ENCODE measurements at regions not wholly inside any gene's neighbourhood (a gene's known extent, or its start where the extent isn't known, plus 50 kb on each side); places are given as distances from the start of the nearest gene placed in this dataset.

DNA sequence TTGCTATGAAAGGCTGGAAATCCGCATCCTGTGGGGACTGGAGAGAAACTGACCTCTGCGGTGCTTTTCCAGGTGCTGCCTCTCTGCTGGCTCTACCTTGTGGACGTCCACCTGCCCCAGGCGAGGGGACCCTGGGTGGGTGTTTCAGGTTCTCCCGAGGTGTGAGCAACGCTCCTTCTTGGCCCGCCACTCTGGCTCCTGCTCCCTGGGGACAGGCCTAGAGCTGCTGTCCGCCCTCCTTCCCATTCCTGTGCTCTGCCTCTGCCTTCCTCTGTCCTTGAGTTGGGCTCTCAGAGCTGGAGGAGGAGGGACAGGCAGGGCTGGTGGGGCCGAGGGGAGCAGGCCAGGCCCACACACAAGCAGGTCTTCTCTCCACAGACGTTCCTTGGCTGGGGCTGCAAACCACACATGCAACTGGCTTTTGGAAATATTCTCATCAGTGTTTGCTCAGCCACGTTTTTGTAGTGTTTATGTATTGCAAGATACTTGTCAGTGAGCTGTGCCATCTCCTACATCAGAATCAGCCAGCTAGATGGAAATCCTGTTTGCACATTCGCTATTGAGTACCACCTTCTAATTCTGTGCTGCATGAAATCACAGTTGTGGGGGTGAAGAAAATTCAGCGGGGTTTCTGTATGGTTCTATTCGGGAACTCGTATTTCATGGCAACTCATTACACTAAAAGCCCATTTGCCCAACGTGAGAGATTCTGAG lies 1115.0 kb downstream of the BRD1 start:
- no peak overlapping the region for H3K4me3 ChIP-seq
- H3K27ac ChIP-seq: no peak overlapping the region
- H3K9me3 ChIP-seq (ENCODE audit: low read depth): no peaks in the 10 kb centered on the region
- H3K36me3 ChIP-seq: no peaks in the 10 kb centered on the region
- no peaks in the 10 kb centered on the region for H3K27me3 ChIP-seq
- H3K4me1 ChIP-seq (ENCODE audit: low read depth): no peaks in the 10 kb centered on the region
- no peak for DNase-seq (ENCODE audit: low read depth in 1 of 2, low spot score in 1 of 2)
- TF ChIP-seq, protein P1, sequence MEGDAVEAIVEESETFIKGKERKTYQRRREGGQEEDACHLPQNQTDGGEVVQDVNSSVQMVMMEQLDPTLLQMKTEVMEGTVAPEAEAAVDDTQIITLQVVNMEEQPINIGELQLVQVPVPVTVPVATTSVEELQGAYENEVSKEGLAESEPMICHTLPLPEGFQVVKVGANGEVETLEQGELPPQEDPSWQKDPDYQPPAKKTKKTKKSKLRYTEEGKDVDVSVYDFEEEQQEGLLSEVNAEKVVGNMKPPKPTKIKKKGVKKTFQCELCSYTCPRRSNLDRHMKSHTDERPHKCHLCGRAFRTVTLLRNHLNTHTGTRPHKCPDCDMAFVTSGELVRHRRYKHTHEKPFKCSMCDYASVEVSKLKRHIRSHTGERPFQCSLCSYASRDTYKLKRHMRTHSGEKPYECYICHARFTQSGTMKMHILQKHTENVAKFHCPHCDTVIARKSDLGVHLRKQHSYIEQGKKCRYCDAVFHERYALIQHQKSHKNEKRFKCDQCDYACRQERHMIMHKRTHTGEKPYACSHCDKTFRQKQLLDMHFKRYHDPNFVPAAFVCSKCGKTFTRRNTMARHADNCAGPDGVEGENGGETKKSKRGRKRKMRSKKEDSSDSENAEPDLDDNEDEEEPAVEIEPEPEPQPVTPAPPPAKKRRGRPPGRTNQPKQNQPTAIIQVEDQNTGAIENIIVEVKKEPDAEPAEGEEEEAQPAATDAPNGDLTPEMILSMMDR (IDR thresholded peaks at IDR 0.05; ENCODE audit: low read depth, low read length): no peak

DNA sequence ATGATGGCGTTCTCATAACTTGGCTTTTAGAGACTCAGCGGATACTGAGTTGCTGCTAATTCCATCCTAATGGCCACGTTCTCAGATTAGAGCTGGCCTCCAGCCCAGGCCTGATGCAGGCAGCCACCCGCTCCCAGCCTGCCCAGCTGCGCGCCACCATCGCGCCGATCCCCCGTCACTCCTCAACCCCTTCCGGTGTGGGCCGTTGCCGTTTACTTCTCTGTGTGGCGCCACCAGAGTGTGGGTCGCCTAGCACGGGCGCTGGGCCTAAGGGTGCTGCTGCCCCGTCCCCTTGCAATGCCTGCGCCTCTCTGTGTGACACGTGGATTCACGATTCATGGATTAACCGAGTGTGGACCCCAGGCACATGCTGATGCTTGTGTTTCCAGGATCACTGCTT lies 1116.0 kb downstream of the BRD1 start:
- Histone ChIP-seq H3K4me1 (ENCODE audit: low read depth) (no peaks in the 10 kb centered on the region), H3K27ac (no peak overlapping the region), H3K9me3 (ENCODE audit: low read depth) (no peaks in the 10 kb centered on the region), H3K27me3 (no peaks in the 10 kb centered on the region), H3K36me3 (no peaks in the 10 kb centered on the region), H3K4me3 (no peak overlapping the region)
- TF ChIP-seq, protein P1 (IDR thresholded peaks at IDR 0.05; ENCODE audit: low read depth, low read length): no peak
- DNase-seq (ENCODE audit: low read depth in 1 of 2, low spot score in 1 of 2): no peak

DNA sequence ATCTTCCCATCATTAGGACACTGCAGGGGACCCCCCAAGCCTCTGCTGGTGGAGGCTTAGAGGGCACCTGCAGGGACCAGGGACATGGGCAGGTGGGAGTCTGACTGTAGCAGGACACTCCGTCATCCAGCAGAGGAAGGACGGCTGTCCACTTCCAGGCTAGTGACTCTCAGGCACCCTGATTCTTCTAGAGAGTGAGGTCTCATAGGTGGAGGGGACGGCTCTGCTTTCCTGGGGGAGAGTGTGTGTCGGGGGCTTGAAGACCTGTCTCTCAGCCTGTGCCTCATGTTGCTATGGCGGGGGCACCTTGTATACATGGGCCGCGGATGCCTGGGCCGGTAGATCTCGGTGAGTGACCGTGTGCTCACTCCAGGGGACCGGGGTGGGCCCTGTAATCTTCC lies 1116.6 kb downstream of the BRD1 start:
- DNase-seq (ENCODE audit: low read depth in 1 of 2, low spot score in 1 of 2): no peak
- no peak overlapping the region for H3K27ac ChIP-seq

DNA sequence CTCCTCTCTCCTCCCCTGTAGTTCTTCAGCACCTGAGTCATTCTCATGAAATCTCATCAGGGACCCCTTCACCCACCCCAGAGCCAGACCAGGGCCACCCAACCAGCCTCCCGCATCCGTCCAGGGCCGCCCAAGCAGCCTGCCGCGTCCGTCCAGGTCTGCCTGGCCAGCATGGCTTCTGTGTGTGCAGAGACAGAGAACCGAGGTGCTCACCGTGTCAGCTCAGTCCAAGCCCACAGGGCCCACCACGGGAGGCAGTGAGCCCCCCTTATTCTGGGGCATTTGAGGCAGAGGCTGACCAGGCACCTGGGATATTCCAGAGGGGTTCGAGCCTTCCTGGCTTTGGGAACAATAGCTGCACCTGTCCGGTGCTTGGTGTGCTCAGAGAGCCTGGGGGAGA lies 1117.3 kb downstream of the BRD1 start:
- H3K9me3 ChIP-seq (ENCODE audit: low read depth): no peaks in the 10 kb centered on the region
- no peak for DNase-seq (ENCODE audit: low read depth in 1 of 2, low spot score in 1 of 2)
- H3K27me3 ChIP-seq: no peaks in the 10 kb centered on the region
- no peak overlapping the region for H3K4me3 ChIP-seq
- TF ChIP-seq, protein P1 (IDR thresholded peaks at IDR 0.05; ENCODE audit: low read depth, low read length): no peak
- H3K4me1 ChIP-seq (ENCODE audit: low read depth): no peaks in the 10 kb centered on the region
- H3K36me3 ChIP-seq: no peaks in the 10 kb centered on the region
- H3K27ac ChIP-seq: no peak overlapping the region

More for the DNA sequence above, 1116.6 kb downstream of the BRD1 start:
- H3K4me1 ChIP-seq (ENCODE audit: low read depth): no peaks in the 10 kb centered on the region
- no peaks in the 10 kb centered on the region for H3K36me3 ChIP-seq
- TF ChIP-seq, protein P1 (IDR thresholded peaks at IDR 0.05; ENCODE audit: low read depth, low read length): no peak
- H3K4me3 ChIP-seq: no peak overlapping the region
- no peaks in the 10 kb centered on the region for H3K9me3 ChIP-seq (ENCODE audit: low read depth)
- H3K27me3 ChIP-seq: no peaks in the 10 kb centered on the region

DNA sequence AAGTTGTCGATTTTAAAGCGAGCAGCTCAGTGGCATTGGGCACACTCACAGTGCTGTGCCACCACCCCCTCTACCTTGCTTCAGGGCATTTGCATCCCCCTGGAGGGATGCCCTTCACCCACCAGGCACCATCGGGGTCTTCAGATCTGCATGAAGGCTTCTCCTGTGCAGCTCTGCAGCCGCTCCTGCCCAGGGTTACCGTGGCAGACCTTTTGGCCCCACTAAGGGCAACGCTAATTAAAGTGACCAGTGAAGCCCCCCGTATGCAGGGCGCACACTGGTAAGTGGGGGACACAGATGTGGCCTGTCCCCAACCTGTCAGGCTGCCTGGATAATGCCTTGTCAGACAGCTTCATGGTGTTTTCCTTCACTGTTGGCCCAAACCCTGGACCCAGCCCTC lies 1117.7 kb downstream of the BRD1 start:
- Histone ChIP-seq H3K27ac (no peak overlapping the region), H3K4me1 (ENCODE audit: low read depth) (no peaks in the 10 kb centered on the region), H3K27me3 (no peaks in the 10 kb centered on the region), H3K36me3 (no peaks in the 10 kb centered on the region), H3K4me3 (no peak overlapping the region), H3K9me3 (ENCODE audit: low read depth) (no peaks in the 10 kb centered on the region)
- DNase-seq (ENCODE audit: low read depth in 1 of 2, low spot score in 1 of 2): no peak
- TF ChIP-seq, protein P1 (IDR thresholded peaks at IDR 0.05; ENCODE audit: low read depth, low read length): no peak
